Gastrocnemius medialis (tissue), 4 donors: ENCODE measurements at regions not wholly inside any gene's neighbourhood (a gene's known extent, or its start where the extent isn't known, plus 50 kb on each side); places are given as distances from the start of the nearest gene placed in this dataset.

Experiments
- ATAC-seq, 2 donors: fragments of 150-250 bp; one replicate each; pipeline ENCODE4 v1.9.1; 2016
- DNase-seq, 2 donors: peaks; one replicate each; pipeline ENCODE4 v3.0.0-alpha.2; 2019
- H3K27ac ChIP-seq, 4 donors: fragments of 200-600 bp; sonication (generic); 1 replicate in 1 of 4; 2 replicates in 3 of 4; pipeline ENCODE4 v1.5.1; 2016 to 2018; ENCODE audit warnings: mild to moderate bottlenecking in 2 of 4, moderate library complexity in 1 of 4
- H3K27me3 ChIP-seq, 3 donors: fragments of 200-600 bp; sonication (generic) in 2 of 3; 1 replicate in 1 of 3; 2 replicates in 2 of 3; pipeline versions ENCODE4 v1.5.1 to v1.6.0; 2016 to 2019; ENCODE audit warnings: mild to moderate bottlenecking in 1 of 3, moderate library complexity in 1 of 3
- H3K36me3 ChIP-seq, 2 donors: fragments of 200-600 bp; sonication (generic) in 1 of 2; one replicate each; pipeline ENCODE4 v1.5.1; 2017 to 2018
- H3K4me1 ChIP-seq, 2 donors: fragments of 200-600 bp; sonication (generic) in 1 of 2; one replicate each; pipeline ENCODE4 v1.5.1; 2016 to 2017; ENCODE audit warnings: mild to moderate bottlenecking in 2 of 2
- H3K4me3 ChIP-seq, 4 donors: fragments of 200-600 bp; sonication (generic) in 3 of 4; 1 replicate in 1 of 4; 2 replicates in 3 of 4; pipeline ENCODE4 v1.5.1; 2016 to 2019; ENCODE audit warnings: mild to moderate bottlenecking in 2 of 4
- H3K9me3 ChIP-seq, 3 donors: fragments of 200-600 bp; sonication (generic) in 2 of 3; 1 replicate in 1 of 3; 2 replicates in 2 of 3; pipeline ENCODE4 v1.5.1; 2016 to 2019
- POLR2A ChIP-seq, 2 donors: fragments of 450-650 bp; IDR thresholded peaks; one replicate each; pipeline ENCODE4 v1.6.1; 2017; ENCODE audit warnings: antibody characterized with exemption in 2 of 2, mild to moderate bottlenecking in 2 of 2, moderate library complexity in 2 of 2
- in situ Hi-C, 4 donors: fragments of 200-750 bp; cut with MboI; loops; one replicate each; pipeline versions ENCODE4 v1.15.0 to v1.8.0; 2017; ENCODE audit warnings: low sequenced_read_pairs in 4 of 4
- intact Hi-C: fragments of 100-400 bp; cut with DNase I; formaldehyde crosslinking; loops from one replicate; pipeline ENCODE4 v1.15.1; 2023; ENCODE audit warnings: low total_unique reads
- TF ChIP-seq, protein P1 (sequence below), 5 experiments: fragments of 450-650 bp in 3 of 5; fragments of 200-600 bp in 2 of 5; sonication (generic) in 2 of 5; IDR thresholded peaks in 4 of 5; conservative IDR thresholded peaks in 1 of 5; 1 replicate in 4 of 5; 2 replicates in 1 of 5; pipeline ENCODE4 v1.5.1; 2016 to 2019; ENCODE audit warnings: antibody characterized with exemption in 5 of 5, mild to moderate bottlenecking in 3 of 5, moderate library complexity in 3 of 5

DNA sequence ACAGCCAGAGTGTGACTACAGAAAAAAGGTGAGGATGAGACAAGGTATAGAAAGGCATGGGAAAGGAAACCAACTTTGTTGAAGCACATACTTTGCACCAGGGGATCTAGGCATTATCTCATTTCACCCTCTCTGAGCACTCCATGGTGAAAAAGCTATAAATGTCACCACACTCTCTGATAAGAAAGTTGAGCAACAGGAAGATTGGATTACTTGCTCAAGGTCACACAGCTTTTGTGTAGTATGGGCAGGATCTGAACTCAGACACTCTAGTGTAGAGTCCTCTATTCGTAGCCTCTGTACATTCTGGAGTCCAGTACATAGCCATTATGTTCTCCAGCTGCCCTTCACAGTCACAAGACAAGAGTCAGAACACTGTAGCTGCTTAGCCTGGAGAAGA is 163.4 kb upstream of the SEMA6D start:
- H3K4me1 ChIP-seq = no peaks in the 10 kb centered on the region
- H3K9me3 ChIP-seq = no peaks in the 10 kb centered on the region
- intact Hi-C loops = no loop called here
- H3K4me3 ChIP-seq = no peak overlapping the region
- DNase-seq (no peak), ATAC-seq (no peak)
- no peaks in the 10 kb centered on the region for H3K27me3 ChIP-seq
- TF ChIP-seq POLR2A (IDR thresholded peaks at IDR 0.05) = no peak
- in situ Hi-C loops = no loop called here
- no peaks in the 10 kb centered on the region for H3K36me3 ChIP-seq
- no peak overlapping the region for H3K27ac ChIP-seq

GRCh38 chr15:47561102-47561501 is 156.2 kb upstream of the SEMA6D start:
- no peak for DNase-seq
- no peak for TF ChIP-seq POLR2A (IDR thresholded peaks at IDR 0.05)
- TF ChIP-seq, protein P1, sequence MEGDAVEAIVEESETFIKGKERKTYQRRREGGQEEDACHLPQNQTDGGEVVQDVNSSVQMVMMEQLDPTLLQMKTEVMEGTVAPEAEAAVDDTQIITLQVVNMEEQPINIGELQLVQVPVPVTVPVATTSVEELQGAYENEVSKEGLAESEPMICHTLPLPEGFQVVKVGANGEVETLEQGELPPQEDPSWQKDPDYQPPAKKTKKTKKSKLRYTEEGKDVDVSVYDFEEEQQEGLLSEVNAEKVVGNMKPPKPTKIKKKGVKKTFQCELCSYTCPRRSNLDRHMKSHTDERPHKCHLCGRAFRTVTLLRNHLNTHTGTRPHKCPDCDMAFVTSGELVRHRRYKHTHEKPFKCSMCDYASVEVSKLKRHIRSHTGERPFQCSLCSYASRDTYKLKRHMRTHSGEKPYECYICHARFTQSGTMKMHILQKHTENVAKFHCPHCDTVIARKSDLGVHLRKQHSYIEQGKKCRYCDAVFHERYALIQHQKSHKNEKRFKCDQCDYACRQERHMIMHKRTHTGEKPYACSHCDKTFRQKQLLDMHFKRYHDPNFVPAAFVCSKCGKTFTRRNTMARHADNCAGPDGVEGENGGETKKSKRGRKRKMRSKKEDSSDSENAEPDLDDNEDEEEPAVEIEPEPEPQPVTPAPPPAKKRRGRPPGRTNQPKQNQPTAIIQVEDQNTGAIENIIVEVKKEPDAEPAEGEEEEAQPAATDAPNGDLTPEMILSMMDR (IDR thresholded peaks at IDR 0.05 in 4 of 5, conservative IDR thresholded peaks at IDR 0.05 in 1 of 5) = no peak
- H3K4me1 ChIP-seq = no peaks in the 10 kb centered on the region
- H3K9me3 ChIP-seq = peaks cover 0 to 6% (median 0%) of the 10 kb centered on the region in 3 donors
- intact Hi-C loops (no loop called here), in situ Hi-C loops (no loop called here)
- H3K27me3 ChIP-seq = no peaks in the 10 kb centered on the region
- no peak overlapping the region for H3K4me3 ChIP-seq
- ATAC-seq = no peak
- H3K36me3 ChIP-seq = no peaks in the 10 kb centered on the region
- H3K27ac ChIP-seq = no peak overlapping the region

- Histone ChIP-seq H3K4me1 (no peaks in the 10 kb centered on the region), H3K9me3 (peaks cover 0 to 3% (median 0%) of the 10 kb centered on the region in 3 donors), H3K36me3 (no peaks in the 10 kb centered on the region), H3K27ac (no peak overlapping the region), H3K27me3 (no peaks in the 10 kb centered on the region), H3K4me3 (no peak overlapping the region)
- TF ChIP-seq, protein P1 (IDR thresholded peaks at IDR 0.05 in 4 of 5, conservative IDR thresholded peaks at IDR 0.05 in 1 of 5) = no peak
- TF ChIP-seq POLR2A (IDR thresholded peaks at IDR 0.05) = no peak
- DNase-seq (no peak), ATAC-seq (no peak)
- in situ Hi-C loops = no loop called here
- intact Hi-C loops = no loop called here
These were observed 151.4 kb upstream of the SEMA6D start for GRCh38 chr15:47565949-47566348.

DNA sequence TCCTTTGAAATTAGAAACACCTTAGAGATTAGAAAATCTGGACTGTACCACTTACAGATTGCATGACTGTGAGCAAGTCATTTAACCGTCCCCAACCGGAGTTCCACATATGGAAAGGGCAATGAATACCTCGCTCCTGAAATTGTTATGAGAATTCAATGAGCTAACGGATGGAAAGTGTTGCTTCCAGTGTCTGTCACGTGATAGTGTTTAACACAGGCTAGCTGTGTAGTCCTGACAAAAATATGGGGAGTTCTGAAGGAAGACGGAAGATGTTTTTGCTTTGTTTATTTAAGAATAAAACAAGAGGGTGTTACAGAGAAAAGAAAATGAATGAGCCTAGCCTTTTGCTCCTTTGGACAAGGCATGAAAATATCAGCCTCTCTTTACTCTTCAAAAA is 150.7 kb upstream of the SEMA6D start:
- no peaks in the 10 kb centered on the region for H3K4me1 ChIP-seq
- no peak overlapping the region for H3K27ac ChIP-seq
- no peaks in the 10 kb centered on the region for H3K27me3 ChIP-seq
- in situ Hi-C loops = no loop called here
- TF ChIP-seq, protein P1 (IDR thresholded peaks at IDR 0.05 in 4 of 5, conservative IDR thresholded peaks at IDR 0.05 in 1 of 5) = no peak
- TF ChIP-seq POLR2A (IDR thresholded peaks at IDR 0.05) = no peak
- H3K9me3 ChIP-seq = no peaks in the 10 kb centered on the region
- H3K36me3 ChIP-seq = no peaks in the 10 kb centered on the region
- no peak for DNase-seq
- no peak for ATAC-seq
- H3K4me3 ChIP-seq = no peak overlapping the region
- intact Hi-C loops = no loop called here

- Histone ChIP-seq H3K36me3 (no peaks in the 10 kb centered on the region), H3K27me3 (no peaks in the 10 kb centered on the region), H3K9me3 (no peaks in the 10 kb centered on the region), H3K4me3 (no peak overlapping the region), H3K27ac (no peak overlapping the region), H3K4me1 (no peaks in the 10 kb centered on the region)
- no peak for TF ChIP-seq POLR2A (IDR thresholded peaks at IDR 0.05)
- TF ChIP-seq, protein P1 (IDR thresholded peaks at IDR 0.05 in 4 of 5, conservative IDR thresholded peaks at IDR 0.05 in 1 of 5) = no peak
- intact Hi-C loops = no loop called here
- no peak for DNase-seq
- in situ Hi-C loops = no loop called here
- no peak for ATAC-seq
These were observed 149.3 kb upstream of the SEMA6D start for GRCh38 chr15:47568030-47568429.
